ENCODE measurements at regions not wholly inside any gene's neighbourhood (a gene's known extent, or its start where the extent isn't known, plus 50 kb on each side); places are given as distances from the start of the nearest gene placed in this dataset.

DNA sequence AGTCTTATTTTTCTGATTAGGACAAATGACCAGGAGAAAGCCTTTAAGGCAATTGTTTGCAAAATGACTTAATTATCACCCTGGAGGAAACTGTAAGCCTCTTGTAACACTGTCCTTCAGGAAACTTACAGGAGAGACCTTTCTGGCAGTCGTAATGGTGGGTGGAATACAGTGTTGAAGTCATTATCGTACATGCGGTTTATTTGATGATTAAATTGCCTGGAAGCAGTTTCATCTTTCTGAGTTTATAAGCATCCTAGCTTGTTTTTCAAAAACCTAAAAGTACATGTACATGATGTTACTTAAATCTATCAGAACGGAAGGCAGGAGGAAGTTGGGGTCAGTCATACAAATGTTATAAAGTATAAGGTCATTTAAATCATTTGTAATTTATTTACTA, 86.2 kb upstream of the RAB27B start:
- TF ChIP-seq, protein P1, sequence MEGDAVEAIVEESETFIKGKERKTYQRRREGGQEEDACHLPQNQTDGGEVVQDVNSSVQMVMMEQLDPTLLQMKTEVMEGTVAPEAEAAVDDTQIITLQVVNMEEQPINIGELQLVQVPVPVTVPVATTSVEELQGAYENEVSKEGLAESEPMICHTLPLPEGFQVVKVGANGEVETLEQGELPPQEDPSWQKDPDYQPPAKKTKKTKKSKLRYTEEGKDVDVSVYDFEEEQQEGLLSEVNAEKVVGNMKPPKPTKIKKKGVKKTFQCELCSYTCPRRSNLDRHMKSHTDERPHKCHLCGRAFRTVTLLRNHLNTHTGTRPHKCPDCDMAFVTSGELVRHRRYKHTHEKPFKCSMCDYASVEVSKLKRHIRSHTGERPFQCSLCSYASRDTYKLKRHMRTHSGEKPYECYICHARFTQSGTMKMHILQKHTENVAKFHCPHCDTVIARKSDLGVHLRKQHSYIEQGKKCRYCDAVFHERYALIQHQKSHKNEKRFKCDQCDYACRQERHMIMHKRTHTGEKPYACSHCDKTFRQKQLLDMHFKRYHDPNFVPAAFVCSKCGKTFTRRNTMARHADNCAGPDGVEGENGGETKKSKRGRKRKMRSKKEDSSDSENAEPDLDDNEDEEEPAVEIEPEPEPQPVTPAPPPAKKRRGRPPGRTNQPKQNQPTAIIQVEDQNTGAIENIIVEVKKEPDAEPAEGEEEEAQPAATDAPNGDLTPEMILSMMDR (IDR thresholded peaks at IDR 0.05; ENCODE audit: borderline replicate concordance, extremely low read depth, low read length, poor library complexity, severe bottlenecking): no peak
- TF ChIP-seq EZH2 (IDR thresholded peaks at IDR 0.05; ENCODE audit: borderline replicate concordance, low read depth, low read length, severe bottlenecking): no peak

All from DND-41 (cell line).